ENCODE measurements at regions not wholly inside any gene's neighbourhood (a gene's known extent, or its start where the extent isn't known, plus 50 kb on each side); places are given as distances from the start of the nearest gene placed in this dataset.

GRCh38 chr4:4618847-4619246, 77.0 kb upstream of the STX18 start:
- TF ChIP-seq POLR2A (IDR thresholded peaks at IDR 0.05) (no peak), CTCF (IDR thresholded peaks at IDR 0.05) (no peak), EP300 (IDR thresholded peaks at IDR 0.05; ENCODE audit: low read depth) (no peak), POLR2AphosphoS5 (IDR thresholded peaks at IDR 0.05) (no peak)
